ENCODE measurements at regions not wholly inside any gene's neighbourhood (a gene's known extent, or its start where the extent isn't known, plus 50 kb on each side); places are given as distances from the start of the nearest gene placed in this dataset.

DNA sequence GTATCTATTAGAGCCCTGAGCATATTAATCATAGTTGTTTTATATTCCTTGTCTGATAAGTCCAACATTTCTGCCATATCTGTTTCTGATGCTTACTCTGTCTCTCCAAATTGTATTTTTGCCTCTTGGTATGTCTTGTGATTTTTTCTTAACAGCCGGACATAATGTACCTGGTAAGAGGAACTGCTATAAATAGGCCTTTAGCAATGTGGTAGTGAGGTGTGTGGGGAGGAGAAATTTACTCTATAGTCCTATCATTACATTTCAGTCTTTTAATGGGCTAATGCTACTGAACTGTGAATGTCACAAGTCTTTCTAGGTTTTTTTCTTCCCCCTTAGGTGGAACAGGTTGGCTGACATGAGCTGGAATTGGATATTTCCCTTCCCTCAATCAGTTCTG is 176.1 kb upstream of the FGF10 start:
- TF ChIP-seq MYBL2 (CRISPR knock-in tag; IDR thresholded peaks at IDR 0.05) (no peak), MAX (CRISPR knock-in tag; IDR thresholded peaks at IDR 0.05) (no peak)
